HEK293 (cell line): ENCODE measurements at regions not wholly inside any gene's neighbourhood (a gene's known extent, or its start where the extent isn't known, plus 50 kb on each side); places are given as distances from the start of the nearest gene placed in this dataset.

Experiments
- CTCF ChIA-PET: fragments of 350-600 bp; formaldehyde crosslinking; extraction: SDS; loops from one replicate; lab custom pipeline; 2021; ENCODE audit warnings: antibody characterized with exemption; lab: Yijun Ruan, JAX
- POLR2A ChIA-PET: fragments of 300-600 bp; formaldehyde crosslinking; extraction: SDS; loops from one replicate; lab custom pipeline; 2020; ENCODE audit warnings: antibody characterized with exemption, inconsistent platforms; lab: Yijun Ruan, JAX
- H3K27ac ChIP-seq: fragments of 200-500 bp; sonication (Bioruptor generic); 2 replicates; pipeline ENCODE4 v1.5.1; 2014; ENCODE audit warnings: low read depth, low read length, control low read depth, inconsistent platforms; ENCODE audit errors: extremely low read depth
- H3K36me3 ChIP-seq, 2 experiments: fragments of 200-500 bp in 1 of 2; sonication (Bioruptor generic) in 1 of 2; 1 replicate in 1 of 2; 2 replicates in 1 of 2; pipeline ENCODE4 v1.5.1; 2014 to 2017; ENCODE audit warnings: inconsistent platforms in 2 of 2, low read length in 2 of 2; ENCODE audit not compliant: control insufficient read depth in 2 of 2, insufficient read depth in 1 of 2
- H3K4me1 ChIP-seq: fragments of 200-500 bp; sonication (Bioruptor generic); 2 replicates; pipeline ENCODE4 v1.5.1; 2014; ENCODE audit warnings: mild to moderate bottlenecking, low read length, inconsistent platforms; ENCODE audit not compliant: control insufficient read depth, insufficient read depth
- H3K4me3 ChIP-seq: 2 replicates; pipeline ENCODE4 v1.5.1; 2011; ENCODE audit warnings: low read depth, mild to moderate bottlenecking, control low read depth, low read length, moderate library complexity
- H3K9me3 ChIP-seq: fragments of 200-500 bp; sonication (Bioruptor generic); 2 replicates; pipeline ENCODE4 v1.5.1; 2014; ENCODE audit warnings: low read depth, low read length, inconsistent platforms; ENCODE audit not compliant: control insufficient read depth, insufficient read depth
- IKZF3 ChIP-seq: fragments of 450-650 bp; IDR thresholded peaks from 2 replicates; pipeline ENCODE4 v1.5.0; 2018; ENCODE audit warnings: missing biosample characterization, mild to moderate bottlenecking, missing genetic modification characterization, moderate library complexity
- INSM2 ChIP-seq: fragments of 450-650 bp; formaldehyde crosslinking; IDR thresholded peaks from 2 replicates; pipeline ENCODE4 v1.5.1; 2016; ENCODE audit warnings: missing biosample characterization, missing genetic modification characterization
- YY2 ChIP-seq: fragments of 450-650 bp; formaldehyde crosslinking; IDR thresholded peaks from 2 replicates; pipeline ENCODE4 v1.5.1; 2016; ENCODE audit warnings: missing biosample characterization, missing genetic modification characterization
- ZBTB10 ChIP-seq: fragments of 450-650 bp; formaldehyde crosslinking; IDR thresholded peaks from 2 replicates; pipeline ENCODE4 v1.5.1; 2016; ENCODE audit warnings: missing biosample characterization, missing genetic modification characterization
- ZNF112 ChIP-seq: fragments of 450-650 bp; formaldehyde crosslinking; IDR thresholded peaks from 2 replicates; pipeline ENCODE4 v1.5.0; 2017; ENCODE audit warnings: missing biosample characterization, missing genetic modification characterization
- ZNF148 ChIP-seq: fragments of 450-650 bp; formaldehyde crosslinking; IDR thresholded peaks from 2 replicates; pipeline ENCODE4 v1.5.0; 2017; ENCODE audit warnings: missing biosample characterization, missing genetic modification characterization, borderline replicate concordance
- ZNF174 ChIP-seq: fragments of 450-650 bp; formaldehyde crosslinking; IDR thresholded peaks from 2 replicates; pipeline ENCODE4 v1.5.0; 2017; ENCODE audit warnings: missing biosample characterization, mild to moderate bottlenecking, missing genetic modification characterization
- ZNF202 ChIP-seq: fragments of 450-650 bp; formaldehyde crosslinking; IDR thresholded peaks from 2 replicates; pipeline ENCODE4 v1.5.1; 2016; ENCODE audit warnings: missing biosample characterization, missing genetic modification characterization, borderline replicate concordance
- ZNF223 ChIP-seq: fragments of 450-650 bp; formaldehyde crosslinking; IDR thresholded peaks from 2 replicates; pipeline ENCODE4 v1.5.1; 2016; ENCODE audit warnings: missing biosample characterization, missing genetic modification characterization
- ZNF404 ChIP-seq: fragments of 450-650 bp; formaldehyde crosslinking; IDR thresholded peaks from 2 replicates; pipeline ENCODE4 v1.5.1; 2017; ENCODE audit warnings: missing biosample characterization, missing genetic modification characterization
- ZNF423 ChIP-seq: fragments of 450-650 bp; formaldehyde crosslinking; IDR thresholded peaks from 2 replicates; pipeline ENCODE4 v1.5.1; 2016; ENCODE audit warnings: missing biosample characterization, missing genetic modification characterization
- ZNF48 ChIP-seq: fragments of 450-650 bp; formaldehyde crosslinking; IDR thresholded peaks from 2 replicates; pipeline ENCODE4 v1.5.1; 2016; ENCODE audit warnings: missing biosample characterization, missing genetic modification characterization
- ZNF510 ChIP-seq: fragments of 450-650 bp; formaldehyde crosslinking; IDR thresholded peaks from 2 replicates; pipeline ENCODE4 v1.5.1; 2018; ENCODE audit warnings: mild to moderate bottlenecking, missing genetic modification characterization, missing biosample characterization; ENCODE audit not compliant: insufficient replicate concordance
- ZNF558 ChIP-seq: fragments of 450-650 bp; formaldehyde crosslinking; IDR thresholded peaks from 2 replicates; pipeline ENCODE4 v1.5.1; 2016; ENCODE audit warnings: missing biosample characterization, missing genetic modification characterization
- ZNF654 ChIP-seq: fragments of 450-650 bp; formaldehyde crosslinking; IDR thresholded peaks from 2 replicates; pipeline ENCODE4 v1.5.1; 2016; ENCODE audit warnings: low read depth, missing biosample characterization, missing genetic modification characterization
- ZNF677 ChIP-seq: fragments of 450-650 bp; IDR thresholded peaks from 2 replicates; pipeline ENCODE4 v1.5.0; 2018; ENCODE audit warnings: missing biosample characterization, mild to moderate bottlenecking, missing genetic modification characterization, moderate library complexity

- Histone ChIP-seq H3K27ac (no peak overlapping the region), H3K36me3 (no peaks in the 10 kb centered on the region), H3K9me3 (no peaks in the 10 kb centered on the region), H3K4me1 (no peaks in the 10 kb centered on the region), H3K4me3 (no peak overlapping the region)
- TF ChIP-seq ZNF223 (no peak), ZNF677 (tag by site-specific recombination) (no peak), INSM2 (tag by site-specific recombination) (no peak), ZNF423 (tag by site-specific recombination) (no peak), ZNF112 (tag by site-specific recombination) (no peak)
- ChIA-PET CTCF (no interaction called here), POLR2A (no interaction called here)
Observed at GRCh38 chr15:62805502-62805901, 237.0 kb upstream of the TPM1 start.

GRCh38 chr15:62807539-62808130, 234.9 kb upstream of the TPM1 start:
- Histone ChIP-seq H3K4me3 (no peak overlapping the region), H3K4me1 (no peaks in the 10 kb centered on the region), H3K27ac (no peak overlapping the region), H3K9me3 (no peaks in the 10 kb centered on the region), H3K36me3 (no peaks in the 10 kb centered on the region)
- ChIA-PET POLR2A (no interaction called here), CTCF (no interaction called here)
- TF ChIP-seq YY2 (no peak), ZNF510 (tag by site-specific recombination) (no peak), ZNF404 (tag by site-specific recombination) (no peak), ZNF174 (tag by site-specific recombination) (no peak), ZNF148 (tag by site-specific recombination) (no peak), ZNF558 (tag by site-specific recombination) (no peak), ZNF202 (no peak), ZNF654 (tag by site-specific recombination) (no peak), IKZF3 (tag by site-specific recombination) (no peak), ZNF48 (tag by site-specific recombination) (no peak), ZBTB10 (no peak)
